HG02981 (cell line): ENCODE measurements at regions not wholly inside any gene's neighbourhood (a gene's known extent, or its start where the extent isn't known, plus 50 kb on each side); places are given as distances from the start of the nearest gene placed in this dataset.

Experiments used
- ATAC-seq: cut with Tn5 transposase; IDR thresholded peaks from one replicate; pipeline ENCODE4 v1.9.1; 2021; ENCODE audit warnings: mild to moderate bottlenecking, moderate library complexity; ENCODE audit not compliant: unreplicated experiment

DNA sequence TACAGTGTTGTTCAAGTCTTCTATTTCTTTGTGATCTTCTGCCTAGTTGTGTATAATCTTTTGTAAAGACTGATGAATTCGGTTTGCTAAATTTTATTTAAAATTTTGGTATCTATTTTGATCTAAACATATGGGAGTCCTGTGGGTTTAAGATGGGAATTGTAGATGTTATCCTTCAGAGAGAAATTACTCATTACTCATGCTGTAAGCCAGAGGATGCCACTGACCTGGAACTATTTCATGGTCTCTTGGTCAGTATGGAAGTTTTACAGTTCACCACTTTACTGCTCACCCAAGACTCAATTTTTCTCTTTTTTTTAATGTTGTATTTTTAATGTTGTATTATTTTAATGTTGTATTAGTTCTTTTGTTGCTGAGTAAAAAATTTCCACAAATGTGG is 138.6 kb upstream of the B3GALT2 start:
- ATAC-seq: no peak

DNA sequence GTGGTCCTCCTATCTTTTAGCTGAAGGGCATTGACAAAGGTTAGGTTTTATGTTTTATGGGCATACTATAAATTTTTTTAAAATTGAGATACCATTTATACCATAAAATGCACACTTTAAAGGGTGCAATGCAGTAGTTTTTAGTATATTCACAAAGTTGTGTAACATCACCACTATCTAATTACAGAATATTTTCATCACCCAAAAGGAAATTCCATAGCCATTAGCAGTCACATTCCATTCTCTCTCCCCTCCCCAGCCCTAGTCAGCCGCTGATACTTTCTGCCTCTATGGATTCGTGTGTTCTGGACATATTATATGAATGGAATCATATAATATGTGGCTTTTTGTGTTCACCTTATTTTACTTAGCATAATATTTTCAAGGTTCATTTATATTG is 135.8 kb upstream of the B3GALT2 start:
- no peak for ATAC-seq

DNA sequence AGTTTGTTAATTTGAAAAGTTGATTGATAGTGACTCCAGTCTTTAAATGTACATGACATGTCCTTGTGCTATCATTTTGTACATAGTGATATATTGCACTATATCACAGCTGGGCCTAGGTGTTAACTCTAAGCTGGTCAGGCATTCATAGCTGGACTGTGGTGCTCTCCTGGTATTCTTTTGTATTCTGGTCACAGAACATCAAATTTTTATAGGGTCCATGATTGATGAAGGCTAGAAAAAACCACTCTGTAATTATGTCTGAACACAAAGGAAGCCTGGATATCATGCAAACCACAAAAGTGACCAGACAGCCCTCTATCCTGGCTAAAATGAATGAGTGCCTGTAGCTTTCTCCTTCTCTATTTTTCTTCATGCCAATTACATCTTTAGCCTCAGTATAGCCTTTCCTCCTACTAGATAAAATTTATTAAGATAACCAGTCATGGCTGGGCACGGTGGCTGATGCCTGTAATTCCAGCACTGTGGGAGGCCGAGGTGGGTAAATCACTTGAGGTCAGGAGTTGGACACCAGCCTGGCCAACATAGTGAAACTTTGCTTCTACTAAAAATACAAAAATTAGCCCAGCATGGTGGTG is 134.9 kb upstream of the B3GALT2 start:
- ATAC-seq: no peak

DNA sequence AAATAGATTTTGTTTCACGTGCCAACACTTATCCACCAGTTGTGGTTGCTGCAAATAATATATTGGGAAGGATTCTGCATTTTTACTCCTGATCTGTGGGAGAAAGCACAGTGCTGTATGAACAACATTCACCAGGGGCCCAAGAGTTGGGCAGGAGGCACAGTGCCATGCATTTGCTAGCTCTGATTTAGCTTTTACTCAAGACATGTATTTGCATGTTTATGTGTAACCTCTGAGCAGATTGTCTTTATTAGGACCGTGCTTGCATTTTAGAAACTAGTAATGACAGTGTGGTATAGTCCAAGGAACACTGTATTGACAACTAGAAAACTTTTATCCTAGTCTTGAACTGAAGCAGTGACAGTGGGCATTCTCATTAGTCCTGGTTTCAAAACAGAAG is 133.9 kb upstream of the B3GALT2 start:
- no peak for ATAC-seq

DNA sequence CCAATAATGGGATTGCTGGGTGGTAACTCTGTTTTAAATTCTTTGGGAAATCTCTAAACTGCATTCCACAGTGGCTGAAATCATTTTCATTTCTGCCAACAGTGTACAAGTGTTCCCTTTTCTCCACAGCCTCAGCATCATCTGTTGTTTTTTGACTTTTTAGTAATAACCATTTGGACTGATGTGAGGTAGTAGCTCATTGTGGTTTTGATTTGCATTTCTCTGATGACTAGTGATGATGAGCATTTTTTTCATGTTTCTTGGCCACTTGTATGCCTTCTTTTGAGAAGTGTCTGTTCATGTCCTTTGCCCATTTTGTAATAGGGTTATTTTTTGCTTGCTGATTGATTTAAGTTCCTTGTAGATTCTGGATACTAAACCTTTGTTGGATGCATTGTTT is 131.9 kb upstream of the B3GALT2 start:
- ATAC-seq: no peak

DNA sequence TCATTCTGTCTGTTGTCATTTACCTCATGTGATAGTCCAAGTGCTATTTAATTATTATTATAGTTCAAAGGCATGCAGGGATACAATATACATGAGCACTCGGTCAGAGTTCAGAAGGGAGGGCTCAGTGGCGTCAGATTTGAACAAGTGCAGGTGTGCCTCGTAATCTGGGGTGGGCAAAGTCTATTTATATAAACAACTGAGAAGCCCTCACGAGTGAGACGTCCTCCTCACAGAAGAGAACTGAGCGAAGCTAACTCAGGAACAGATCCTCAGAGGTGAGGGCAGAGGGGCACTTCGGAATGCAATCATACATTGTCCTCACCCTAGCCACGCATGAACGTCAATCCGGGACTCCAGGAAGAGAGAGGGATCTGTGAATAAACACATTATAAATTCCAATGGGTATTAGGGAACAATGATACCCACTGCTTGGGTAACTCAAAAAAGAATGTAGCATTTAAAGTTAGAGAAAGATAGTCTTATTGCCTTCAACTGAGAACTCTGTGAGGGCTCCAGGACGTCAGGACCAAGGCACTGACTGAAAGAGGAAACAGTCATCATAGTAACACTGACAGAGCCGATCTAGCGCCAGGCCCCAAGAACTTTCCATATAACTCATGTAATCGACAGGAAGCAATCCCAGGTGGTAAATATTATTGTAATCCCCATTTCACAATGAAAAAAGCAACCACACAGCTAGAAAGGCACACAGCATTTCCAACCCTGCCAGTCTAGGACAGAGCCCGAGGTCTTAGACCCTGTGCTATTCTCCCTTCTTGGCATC is 127.1 kb upstream of the B3GALT2 start:
- ATAC-seq: no peak

DNA sequence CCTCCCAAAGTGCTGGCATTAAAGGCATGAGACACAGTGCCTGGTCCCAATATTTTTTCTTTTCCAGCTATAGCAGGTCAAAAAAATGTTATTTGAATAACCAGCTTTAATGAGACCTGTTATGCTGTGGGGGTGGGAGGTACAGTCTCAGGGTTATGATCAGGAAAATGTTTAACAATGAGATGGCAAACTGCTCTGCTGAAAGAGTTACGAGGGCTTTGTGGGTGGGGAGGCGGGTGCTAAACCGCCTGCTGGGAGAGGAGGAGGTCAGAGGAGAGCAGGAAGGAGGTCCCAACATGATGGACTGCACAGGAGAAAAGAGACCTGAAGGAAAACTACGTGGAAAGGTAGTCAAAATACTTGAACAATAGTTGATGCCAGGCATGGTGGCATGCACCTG is 126.0 kb upstream of the B3GALT2 start:
- no peak for ATAC-seq

DNA sequence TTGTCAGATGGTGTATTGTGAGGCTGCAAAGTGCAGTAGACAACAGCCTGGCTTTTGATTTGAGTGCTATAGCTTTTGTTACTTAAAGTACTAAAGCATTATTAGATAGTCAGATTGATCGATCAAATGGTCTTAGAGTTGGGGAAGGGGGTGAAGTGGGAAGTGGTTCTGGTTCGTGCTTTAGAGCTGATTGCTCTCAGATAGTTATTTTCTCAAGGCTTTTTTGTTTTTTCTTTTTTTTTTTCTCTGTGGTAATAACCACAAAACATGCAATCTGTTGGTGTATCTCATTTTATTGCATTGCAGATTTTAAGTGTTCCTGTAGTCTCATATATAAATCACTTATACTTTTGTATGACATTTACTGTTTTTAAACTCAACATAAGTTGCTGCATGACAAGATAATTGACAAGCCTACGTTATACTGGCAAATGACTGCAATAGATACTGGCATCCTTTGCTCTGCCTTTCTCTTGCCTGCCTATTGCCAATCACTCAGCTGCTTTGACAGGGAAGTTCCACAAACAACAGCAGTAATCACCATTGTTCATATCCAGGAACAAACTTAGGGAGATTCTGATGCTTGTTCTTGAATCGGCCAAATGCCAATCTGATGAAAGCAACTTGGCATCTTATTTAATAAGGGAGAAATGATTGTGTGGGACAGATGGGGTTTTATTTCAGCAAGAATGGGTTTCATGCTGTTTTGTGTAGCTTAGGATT is 125.0 kb upstream of the B3GALT2 start:
- no peak for ATAC-seq

DNA sequence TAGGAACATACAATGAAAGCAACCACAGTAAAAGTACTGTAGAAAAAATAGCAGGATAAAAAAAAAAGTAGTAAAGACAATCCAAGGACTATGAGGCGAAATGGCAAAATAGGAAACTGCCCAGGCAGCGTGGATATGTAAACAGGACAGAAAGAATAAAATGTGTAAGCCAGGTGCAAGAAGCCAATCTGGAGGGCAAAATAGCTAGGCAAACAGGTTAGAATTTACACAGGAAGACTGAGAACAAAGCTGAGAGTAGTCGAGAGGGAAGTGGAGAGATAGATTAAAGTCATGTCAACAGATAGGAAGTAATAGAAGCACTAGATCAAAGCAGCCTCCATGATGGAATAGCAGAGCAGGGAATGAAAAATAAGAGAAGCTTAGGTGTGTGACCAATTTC is 124.2 kb upstream of the B3GALT2 start:
- no peak for ATAC-seq

DNA sequence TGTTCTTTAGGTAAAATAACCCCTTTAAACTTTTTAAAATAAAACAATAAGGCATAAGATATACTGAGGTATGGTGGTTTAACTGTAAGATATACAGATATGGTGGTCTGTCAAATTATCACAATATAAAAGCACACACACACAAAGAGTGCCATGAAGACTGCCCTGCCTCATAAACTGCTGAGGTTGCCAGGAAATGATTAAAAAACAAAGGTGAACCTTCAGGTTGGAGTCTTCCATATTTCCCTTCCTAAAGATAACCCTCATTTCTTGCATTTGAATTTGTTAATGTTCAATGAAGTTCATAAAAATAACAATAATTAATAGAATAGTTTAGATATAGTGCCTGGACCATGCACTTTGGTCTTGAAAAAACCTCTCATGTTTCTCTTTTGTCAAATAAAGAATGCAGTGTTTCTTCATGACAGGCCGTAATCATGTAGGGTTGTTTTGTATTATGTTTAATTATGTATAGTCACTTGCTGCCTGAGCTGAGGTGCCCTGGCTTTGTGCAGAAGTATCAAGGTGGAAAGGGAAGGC is 123.6 kb upstream of the B3GALT2 start:
- ATAC-seq: no peak

DNA sequence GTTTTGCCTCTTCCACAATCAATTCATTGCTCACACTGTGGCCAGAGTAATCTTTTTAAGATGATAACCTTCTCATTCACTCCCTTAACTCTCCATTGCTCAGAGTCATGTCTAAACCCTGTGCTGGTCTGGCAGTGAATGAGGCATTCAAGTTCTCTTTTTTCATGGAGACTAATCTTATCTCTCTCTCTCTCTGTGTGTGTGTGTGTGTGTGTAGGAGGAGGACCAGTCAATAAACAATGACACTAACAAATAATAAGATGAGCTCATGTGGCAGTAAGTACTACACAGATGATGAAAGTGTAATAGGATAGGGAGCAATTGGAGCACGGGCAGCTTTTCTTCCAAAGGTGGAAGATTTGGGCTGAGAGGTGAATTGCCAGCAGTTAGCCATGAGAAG is 122.0 kb upstream of the B3GALT2 start:
- no peak for ATAC-seq

DNA sequence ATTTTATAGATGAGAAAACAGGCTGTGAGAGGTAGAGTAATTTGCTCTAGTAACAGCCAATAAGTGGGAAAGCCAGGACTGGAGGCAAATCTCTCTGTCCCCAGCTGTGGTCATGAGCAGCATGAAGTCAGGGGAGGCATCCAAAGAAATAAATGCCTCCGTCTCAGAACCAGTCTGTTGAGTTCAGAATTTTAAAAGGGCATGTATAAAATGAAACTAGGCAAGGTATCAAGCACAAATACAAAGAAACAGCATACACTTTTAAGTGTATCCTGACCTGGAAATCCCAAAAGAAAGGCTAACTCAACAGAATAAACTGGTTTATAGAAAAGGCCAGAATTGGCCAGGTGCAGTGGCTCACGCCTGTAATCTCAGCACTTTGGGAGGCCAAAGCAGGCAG is 120.0 kb upstream of the B3GALT2 start:
- ATAC-seq: no peak
